Endometrium (tissue), 2 donors: ENCODE measurements at regions not wholly inside any gene's neighbourhood (a gene's known extent, or its start where the extent isn't known, plus 50 kb on each side); places are given as distances from the start of the nearest gene placed in this dataset.
"Not testable (repeated sequence)": the region's sequence is repeated elsewhere in the genome, so short reads cannot be mapped to it uniquely, and the experiment has no call there.

Source experiments
- FAIRE-seq: peaks from 2 replicates; lab custom pipeline; 2012; peaks lifted over from hg19 to GRCh38; lab: Jason Lieb, UNC
- donor health status: control.
- donor health status: control.

DNA sequence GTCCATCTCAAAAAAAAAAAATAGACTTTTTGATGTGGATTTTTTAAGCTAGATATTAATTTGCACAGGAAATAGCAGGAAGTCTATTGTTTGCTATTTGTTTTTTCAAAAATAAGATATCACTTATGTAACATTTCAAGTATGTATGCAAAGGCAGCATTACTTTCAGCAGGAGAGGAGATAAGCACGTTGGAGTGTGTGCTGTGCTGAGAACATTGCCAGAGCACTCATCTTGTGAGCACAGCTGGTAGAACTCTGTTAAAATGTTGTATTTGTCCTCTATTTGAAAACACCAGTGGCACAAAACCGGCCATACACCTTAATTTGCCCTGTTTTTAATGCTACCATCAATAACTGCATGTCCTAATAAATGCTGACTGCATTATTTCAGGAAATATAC lies 1061.9 kb upstream of the CDH18 start:
- FAIRE-seq: no peak

DNA sequence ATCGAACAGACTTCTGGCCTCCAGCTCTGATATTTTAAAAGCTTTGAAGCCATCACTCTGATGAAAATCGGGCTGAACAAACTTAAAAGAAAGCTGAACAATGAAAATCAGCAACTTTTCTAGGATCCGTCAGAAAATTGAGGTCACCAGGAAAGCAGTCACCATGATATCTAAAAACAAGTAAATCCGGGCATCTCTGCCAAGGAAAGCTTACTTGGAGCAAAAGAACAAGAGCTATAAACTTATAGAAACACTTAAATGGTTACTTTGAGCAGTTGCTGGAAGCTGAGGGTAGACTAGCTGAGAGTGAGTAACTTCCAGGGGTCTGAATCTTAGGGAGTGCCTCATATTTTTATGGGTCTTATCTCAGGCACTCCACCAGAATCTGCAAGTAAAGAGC lies 1043.0 kb upstream of the CDH18 start:
- no peak for FAIRE-seq

- no peak for FAIRE-seq
Observed at GRCh38 chr5:21024966-21025365, 1037.0 kb upstream of the CDH18 start.

DNA sequence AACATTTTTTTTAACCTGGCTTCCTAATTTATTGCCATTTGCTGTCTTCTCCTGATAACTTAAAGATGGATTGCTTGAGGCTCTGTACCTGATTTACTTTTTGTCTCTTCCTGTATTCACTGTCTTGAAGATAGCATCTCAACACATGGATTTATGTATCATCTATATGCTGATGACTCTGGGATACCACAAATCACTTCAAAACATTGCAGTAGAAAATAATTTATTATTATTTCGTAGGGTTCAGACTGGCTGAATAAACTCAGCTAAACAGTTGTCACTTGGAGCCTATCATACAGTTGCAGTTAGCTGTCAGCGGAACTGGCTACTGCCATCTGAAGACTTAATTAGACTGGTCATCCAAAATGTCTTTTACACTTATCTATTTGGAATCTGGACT lies 1025.2 kb upstream of the CDH18 start:
- no peak for FAIRE-seq

DNA sequence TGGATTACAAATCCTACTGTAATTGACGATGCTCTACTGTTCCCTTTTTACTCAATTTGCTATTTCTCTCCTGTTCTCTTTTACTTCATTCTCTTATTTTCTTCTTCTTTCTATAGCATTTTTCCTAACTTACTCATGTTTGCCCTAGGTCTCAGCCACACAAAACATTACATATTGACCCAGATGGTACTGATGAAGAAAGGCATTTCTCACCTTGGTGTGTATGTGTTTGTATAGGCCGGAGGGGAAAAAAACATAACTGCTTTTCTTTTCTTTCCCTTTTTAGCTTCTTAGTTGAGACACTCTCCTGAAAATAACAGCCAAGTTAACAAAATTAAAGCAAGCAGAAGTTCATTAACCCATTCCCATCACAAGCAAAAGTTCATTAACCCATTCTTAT lies 1019.8 kb upstream of the CDH18 start:
- FAIRE-seq: no peak

DNA sequence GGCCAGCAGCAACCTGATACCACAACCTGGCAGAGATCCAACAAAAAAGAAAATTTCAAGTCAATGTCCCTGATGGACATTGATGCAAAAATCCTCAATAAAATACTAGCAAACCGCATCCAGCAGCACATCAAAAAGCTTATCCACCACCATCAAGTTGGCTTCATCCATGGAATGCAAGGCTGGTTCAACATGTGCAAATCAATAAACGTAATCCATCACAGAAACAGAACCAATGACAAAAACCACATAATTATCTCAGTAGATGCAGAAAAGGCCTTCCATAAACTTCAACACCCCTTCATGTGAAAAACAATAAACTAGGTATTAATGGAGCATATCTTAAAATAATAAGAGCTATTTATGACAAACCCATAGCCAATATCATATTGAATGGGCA lies 1000.9 kb upstream of the CDH18 start:
- FAIRE-seq: not testable (repeated sequence)

DNA sequence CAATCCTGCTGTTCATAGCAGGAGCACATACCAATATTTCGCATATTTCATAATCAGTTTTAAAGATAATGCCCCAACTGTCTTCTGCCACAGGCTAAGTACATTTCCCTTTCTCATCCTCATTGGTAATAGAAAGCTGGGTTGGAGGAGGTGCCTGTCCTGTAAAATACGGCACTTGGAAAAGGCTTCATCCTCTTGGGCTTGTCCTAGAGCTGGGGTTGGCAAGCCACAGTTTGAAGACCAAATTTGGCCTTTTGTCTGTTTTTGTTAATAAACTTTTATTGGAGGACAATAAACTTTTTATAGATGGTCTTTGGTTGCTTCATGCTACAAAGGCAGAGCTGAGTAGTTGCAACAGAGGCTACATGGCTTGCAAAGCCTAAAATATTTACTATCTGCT lies 997.8 kb upstream of the CDH18 start:
- FAIRE-seq: no peak

- FAIRE-seq: no peak
Observed at GRCh38 chr5:20974426-20974825, 986.4 kb upstream of the CDH18 start.

DNA sequence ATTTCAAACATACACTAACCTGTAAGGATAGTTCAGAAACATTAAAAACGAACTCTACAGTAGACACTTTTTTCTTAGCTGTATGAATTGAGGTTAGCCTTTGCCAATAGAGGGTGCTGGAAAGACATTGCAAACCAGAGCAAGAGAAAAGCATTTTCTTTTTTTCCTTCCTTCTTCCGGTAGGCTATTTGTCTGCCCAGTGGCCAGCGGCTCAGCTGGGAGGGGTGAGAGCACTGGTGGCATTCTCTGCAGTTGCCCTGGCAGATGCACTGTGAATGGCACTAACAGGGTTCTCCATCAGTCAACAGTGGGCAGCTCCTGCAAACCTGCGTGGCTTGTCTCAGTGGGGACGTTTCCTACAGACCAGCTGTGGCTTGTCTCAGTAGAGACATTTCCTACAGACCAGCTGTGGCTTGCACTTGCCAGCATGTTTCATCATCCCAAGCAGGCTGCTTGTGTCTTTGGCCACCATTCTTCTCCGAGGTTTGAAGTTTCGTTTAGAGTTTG lies 984.5 kb upstream of the CDH18 start:
- FAIRE-seq: no peak

DNA sequence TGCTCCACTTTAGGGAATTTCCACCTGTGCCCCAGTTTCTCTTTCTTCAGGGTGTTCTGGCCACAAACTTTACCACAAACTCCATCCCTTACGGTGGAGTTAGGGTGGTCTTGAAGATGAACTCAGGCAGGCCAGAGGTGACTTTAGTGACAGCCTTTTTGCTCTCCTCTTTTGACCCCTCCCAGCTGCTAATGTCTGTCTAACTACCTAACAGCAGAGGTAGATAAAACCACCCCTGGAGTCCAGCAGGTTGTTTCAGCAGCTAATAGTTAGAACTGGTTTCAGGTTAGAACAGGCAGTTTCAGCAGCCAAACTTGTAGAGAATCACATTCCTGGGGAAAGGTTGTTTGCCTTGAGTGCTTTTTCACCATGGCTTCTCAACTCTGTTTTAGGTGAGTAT lies 971.3 kb upstream of the CDH18 start:
- FAIRE-seq: no peak

DNA sequence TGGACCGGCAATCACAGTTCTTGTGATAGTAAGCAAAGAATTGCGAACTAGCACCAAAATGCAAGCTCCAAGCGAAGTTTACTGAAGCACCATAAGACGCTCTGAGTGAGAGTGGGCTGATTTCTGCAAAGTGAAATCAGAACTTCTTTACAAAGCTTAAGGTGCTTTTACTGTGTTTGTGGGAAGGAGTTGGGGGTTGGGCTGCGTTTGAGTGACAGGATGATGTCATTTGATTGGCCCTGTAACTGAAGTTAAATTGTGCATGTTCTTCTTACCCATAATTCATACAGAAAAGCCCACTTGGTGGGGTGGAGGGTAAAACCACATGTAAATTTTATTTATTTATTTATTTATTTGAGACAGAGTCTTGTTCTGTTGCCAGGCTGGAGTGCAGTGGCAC lies 970.6 kb upstream of the CDH18 start:
- no peak for FAIRE-seq

GRCh38 chr5:20956134-20956533 lies 968.1 kb upstream of the CDH18 start:
- FAIRE-seq: no peak

GRCh38 chr5:20949636-20950035 lies 961.6 kb upstream of the CDH18 start:
- no peak for FAIRE-seq

GRCh38 chr5:20943183-20943971 lies 955.4 kb upstream of the CDH18 start:
- not testable (repeated sequence) for FAIRE-seq

GRCh38 chr5:20942603-20943002 lies 954.6 kb upstream of the CDH18 start:
- not testable (repeated sequence) for FAIRE-seq

DNA sequence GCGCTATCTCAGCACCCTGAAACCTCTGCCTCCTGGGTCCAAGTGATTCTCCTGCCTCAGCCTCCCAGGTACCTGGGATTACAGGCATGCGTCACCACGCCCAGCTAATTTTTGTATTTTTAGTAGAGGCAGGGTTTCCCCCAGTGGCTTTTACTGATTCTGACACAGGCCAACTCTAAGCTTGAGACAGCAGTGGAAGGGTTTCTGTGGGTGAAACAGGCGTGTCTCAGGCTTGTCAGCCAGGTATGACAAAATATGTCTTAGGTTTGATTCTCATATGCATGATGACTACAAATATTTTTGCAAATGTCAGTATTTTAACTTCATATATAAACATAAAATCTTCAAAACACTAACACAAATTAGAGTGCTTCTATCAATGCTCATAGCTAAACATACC lies 952.8 kb upstream of the CDH18 start:
- FAIRE-seq: not testable (repeated sequence)

DNA sequence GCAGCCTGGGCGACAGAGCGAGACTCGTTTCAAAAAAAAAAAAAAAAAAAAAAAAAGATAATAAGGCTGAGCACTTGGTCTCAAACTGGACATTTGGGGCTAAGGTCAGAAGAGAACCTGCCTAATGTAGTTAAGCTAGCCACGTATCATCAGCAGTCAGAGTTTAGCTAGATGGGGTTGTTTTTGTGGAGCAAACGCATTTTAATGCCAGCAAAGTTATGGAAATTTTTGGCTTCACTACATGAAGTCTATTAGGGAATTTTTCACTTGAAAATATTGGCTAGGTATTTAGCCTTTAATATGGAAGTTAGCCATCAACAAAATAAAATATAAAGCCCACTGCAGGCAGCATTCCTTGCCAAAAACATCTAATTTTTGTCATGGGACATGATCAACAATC lies 902.9 kb upstream of the CDH18 start:
- FAIRE-seq: not testable (repeated sequence)

- not testable (repeated sequence) for FAIRE-seq
Observed at GRCh38 chr5:20875726-20876125, 887.7 kb upstream of the CDH18 start.

GRCh38 chr5:20865892-20866291 lies 877.9 kb upstream of the CDH18 start:
- not testable (repeated sequence) for FAIRE-seq

GRCh38 chr5:20833081-20833627 lies 845.2 kb upstream of the CDH18 start:
- FAIRE-seq: no peak

DNA sequence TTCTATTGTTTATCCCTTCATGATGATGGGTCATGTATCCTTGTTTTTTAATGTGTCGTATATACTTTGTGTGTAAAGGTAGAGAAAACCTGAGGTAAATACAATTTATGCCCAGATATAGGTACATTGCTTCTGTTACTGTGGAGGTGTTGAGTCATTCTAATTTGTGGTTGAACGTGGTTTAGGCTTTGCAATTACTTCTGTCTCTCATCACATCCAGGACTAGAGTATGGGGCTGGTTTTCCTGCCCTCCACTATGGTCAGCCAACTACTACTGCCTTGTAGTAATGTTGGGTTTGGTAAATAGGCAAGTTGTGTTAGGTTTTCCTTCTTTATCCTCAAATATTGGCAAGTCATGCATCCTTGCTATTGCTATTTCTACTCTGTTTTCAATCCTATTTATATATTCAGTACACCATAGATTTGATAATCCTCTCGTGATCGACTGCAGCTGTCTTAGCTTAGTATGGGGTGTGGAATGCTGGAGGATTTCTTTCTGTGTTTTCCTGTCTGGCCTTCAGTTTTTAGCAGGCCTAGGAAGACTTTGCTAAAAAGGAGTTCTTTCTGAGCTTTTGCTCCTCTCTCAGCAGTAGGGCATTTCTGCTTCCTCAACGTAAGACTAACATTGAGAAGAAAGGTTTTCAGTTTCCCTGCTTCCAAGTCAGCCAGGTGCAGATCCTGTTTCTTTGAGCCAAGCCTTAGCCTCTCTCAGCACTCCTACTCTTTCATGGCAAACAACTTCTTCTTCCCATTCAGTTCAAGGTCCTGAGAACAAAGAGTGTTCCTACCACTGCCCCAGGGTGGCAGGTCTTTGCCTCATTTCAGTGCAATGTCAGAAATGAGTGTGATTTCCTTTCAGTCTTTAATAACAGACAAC lies 844.4 kb upstream of the CDH18 start:
- FAIRE-seq: no peak

DNA sequence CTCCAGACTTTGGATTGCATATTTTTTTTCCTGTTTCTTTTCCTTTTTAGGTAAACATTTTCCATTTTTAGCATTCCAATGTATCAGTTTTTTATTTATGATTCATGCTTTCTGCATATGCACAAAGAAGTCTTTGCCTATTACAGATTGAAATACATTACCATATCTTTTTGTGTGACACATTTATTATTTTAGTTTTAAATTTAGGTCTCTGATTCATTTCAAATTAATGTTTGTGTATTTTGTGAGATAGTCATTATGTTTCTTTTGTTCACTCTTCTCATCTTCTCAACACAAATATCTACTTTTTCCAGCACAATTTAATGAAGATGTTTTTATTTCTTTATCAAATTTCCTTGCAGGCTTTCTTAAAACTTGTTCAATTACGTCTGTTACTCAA lies 838.0 kb upstream of the CDH18 start:
- FAIRE-seq: peak; percentile 18

DNA sequence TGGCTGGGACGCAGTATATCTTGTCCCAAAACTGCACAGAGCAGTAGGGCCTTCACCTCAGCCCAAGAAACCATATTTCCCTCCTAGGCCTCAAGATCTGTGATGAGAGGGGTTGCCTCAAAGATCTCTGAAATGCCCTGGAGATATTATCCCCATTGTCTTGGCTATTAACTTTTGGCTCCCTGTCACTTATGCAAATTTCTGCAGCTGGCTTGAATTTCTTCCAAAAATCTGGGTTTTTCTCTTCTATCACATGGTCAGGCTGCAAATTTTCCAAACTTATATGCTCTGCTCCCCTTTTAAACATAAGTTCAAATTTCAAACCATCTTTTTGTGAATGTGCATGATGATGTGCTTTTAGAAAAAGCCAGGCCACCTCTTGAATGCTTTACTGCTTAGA lies 809.2 kb upstream of the CDH18 start:
- FAIRE-seq: not testable (repeated sequence)
